ENCODE measurements at regions not wholly inside any gene's neighbourhood (a gene's known extent, or its start where the extent isn't known, plus 50 kb on each side); places are given as distances from the start of the nearest gene placed in this dataset.

GRCh38 chr2:36246320-36246990, 109.1 kb upstream of the CRIM1 start:
- Histone ChIP-seq H3K9me3 (ENCODE audit: control insufficient read depth in 4 of 4, low read length in 3 of 4) (no peaks in the 10 kb centered on the region), H3K36me3 (ENCODE audit: control insufficient read depth in 4 of 4, insufficient read depth in 3 of 4, low read depth in 1 of 4, low read length in 3 of 4) (no peaks in the 10 kb centered on the region), H3K9ac (ENCODE audit: low read depth in 1 of 2, low read length in 2 of 2) (no peak overlapping the region), H3K27ac (ENCODE audit: low read depth in 1 of 2, low read length in 2 of 2) (no peak overlapping the region), H3K4me3 (ENCODE audit: low read depth in 1 of 3, low read length in 3 of 3) (no peak overlapping the region), H3K4me1 (ENCODE audit: control insufficient read depth in 4 of 4, insufficient read depth in 4 of 4, low read length in 3 of 4) (no peaks in the 10 kb centered on the region), H3K27me3 (ENCODE audit: control insufficient read depth in 4 of 4, insufficient read depth in 4 of 4, low read length in 3 of 4) (no peaks in the 10 kb centered on the region)
- DNase-seq (ENCODE audit: low spot score), result no peak
- WGBS, result 47% methylated on average over 2 of the region's 2 CpGs
- TF ChIP-seq RAD21 (IDR thresholded peaks at IDR 0.05), result no peak
- TF ChIP-seq FOXA1 (IDR thresholded peaks at IDR 0.05), result no peak
- TF ChIP-seq SP1 (IDR thresholded peaks at IDR 0.05), result no peak
- TF ChIP-seq JUND (IDR thresholded peaks at IDR 0.05), result no peak
- TF ChIP-seq, protein P1, sequence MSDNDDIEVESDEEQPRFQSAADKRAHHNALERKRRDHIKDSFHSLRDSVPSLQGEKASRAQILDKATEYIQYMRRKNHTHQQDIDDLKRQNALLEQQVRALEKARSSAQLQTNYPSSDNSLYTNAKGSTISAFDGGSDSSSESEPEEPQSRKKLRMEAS (IDR thresholded peaks at IDR 0.05), result no peak

DNA sequence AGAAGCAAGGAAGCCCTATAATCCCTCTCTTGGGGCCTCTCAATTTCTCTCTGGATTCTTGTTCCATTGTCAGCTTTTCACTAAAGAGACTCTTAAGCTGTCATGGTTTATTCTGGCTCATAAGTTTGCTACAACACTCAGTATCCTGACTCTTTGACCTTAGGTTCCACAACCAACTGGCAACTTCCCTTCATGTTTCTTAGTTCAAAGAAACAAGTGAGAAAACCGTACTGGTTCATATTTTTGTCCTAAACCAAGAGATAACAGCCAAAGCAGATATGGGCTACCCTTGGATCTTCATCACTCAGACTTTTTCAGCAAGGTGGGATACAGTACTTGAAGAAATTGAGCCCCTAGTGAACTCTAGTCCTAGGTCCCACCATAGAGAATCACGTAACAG, 109.9 kb upstream of the CRIM1 start:
- Histone ChIP-seq H3K36me3 (ENCODE audit: control insufficient read depth in 4 of 4, insufficient read depth in 3 of 4, low read depth in 1 of 4, low read length in 3 of 4) (no peaks in the 10 kb centered on the region), H3K4me1 (ENCODE audit: control insufficient read depth in 4 of 4, insufficient read depth in 4 of 4, low read length in 3 of 4) (no peaks in the 10 kb centered on the region), H3K4me3 (ENCODE audit: low read depth in 1 of 3, low read length in 3 of 3) (no peak overlapping the region), H3K9me3 (ENCODE audit: control insufficient read depth in 4 of 4, low read length in 3 of 4) (no peaks in the 10 kb centered on the region), H3K9ac (ENCODE audit: low read depth in 1 of 2, low read length in 2 of 2) (no peak overlapping the region), H3K27ac (ENCODE audit: low read depth in 1 of 2, low read length in 2 of 2) (no peak overlapping the region), H3K27me3 (ENCODE audit: control insufficient read depth in 4 of 4, insufficient read depth in 4 of 4, low read length in 3 of 4) (no peaks in the 10 kb centered on the region)
- no peak for DNase-seq (ENCODE audit: low spot score)
- 60% methylated on average over 2 of the region's 2 CpGs for WGBS
- no peak for TF ChIP-seq YY1 (IDR thresholded peaks at IDR 0.05)
- no peak for TF ChIP-seq RXRA (IDR thresholded peaks at IDR 0.05)
- TF ChIP-seq SP1 (IDR thresholded peaks at IDR 0.05), result no peak
- TF ChIP-seq, protein P1 (IDR thresholded peaks at IDR 0.05), result no peak
- TF ChIP-seq HNF4G (IDR thresholded peaks at IDR 0.05), result no peak
- no peak for TF ChIP-seq FOXA2 (IDR thresholded peaks at IDR 0.05)
- no peak for TF ChIP-seq JUND (IDR thresholded peaks at IDR 0.05)
- no peak for TF ChIP-seq TAF1 (conservative IDR thresholded peaks at IDR 0.05)
- TF ChIP-seq HNF4A (conservative IDR thresholded peaks at IDR 0.05), result no peak
- TF ChIP-seq NR2F2 (IDR thresholded peaks at IDR 0.05), result no peak
- no peak for TF ChIP-seq FOXA1 (IDR thresholded peaks at IDR 0.05)
- TF ChIP-seq ATF3 (IDR thresholded peaks at IDR 0.05), result no peak
- TF ChIP-seq, protein P2, sequence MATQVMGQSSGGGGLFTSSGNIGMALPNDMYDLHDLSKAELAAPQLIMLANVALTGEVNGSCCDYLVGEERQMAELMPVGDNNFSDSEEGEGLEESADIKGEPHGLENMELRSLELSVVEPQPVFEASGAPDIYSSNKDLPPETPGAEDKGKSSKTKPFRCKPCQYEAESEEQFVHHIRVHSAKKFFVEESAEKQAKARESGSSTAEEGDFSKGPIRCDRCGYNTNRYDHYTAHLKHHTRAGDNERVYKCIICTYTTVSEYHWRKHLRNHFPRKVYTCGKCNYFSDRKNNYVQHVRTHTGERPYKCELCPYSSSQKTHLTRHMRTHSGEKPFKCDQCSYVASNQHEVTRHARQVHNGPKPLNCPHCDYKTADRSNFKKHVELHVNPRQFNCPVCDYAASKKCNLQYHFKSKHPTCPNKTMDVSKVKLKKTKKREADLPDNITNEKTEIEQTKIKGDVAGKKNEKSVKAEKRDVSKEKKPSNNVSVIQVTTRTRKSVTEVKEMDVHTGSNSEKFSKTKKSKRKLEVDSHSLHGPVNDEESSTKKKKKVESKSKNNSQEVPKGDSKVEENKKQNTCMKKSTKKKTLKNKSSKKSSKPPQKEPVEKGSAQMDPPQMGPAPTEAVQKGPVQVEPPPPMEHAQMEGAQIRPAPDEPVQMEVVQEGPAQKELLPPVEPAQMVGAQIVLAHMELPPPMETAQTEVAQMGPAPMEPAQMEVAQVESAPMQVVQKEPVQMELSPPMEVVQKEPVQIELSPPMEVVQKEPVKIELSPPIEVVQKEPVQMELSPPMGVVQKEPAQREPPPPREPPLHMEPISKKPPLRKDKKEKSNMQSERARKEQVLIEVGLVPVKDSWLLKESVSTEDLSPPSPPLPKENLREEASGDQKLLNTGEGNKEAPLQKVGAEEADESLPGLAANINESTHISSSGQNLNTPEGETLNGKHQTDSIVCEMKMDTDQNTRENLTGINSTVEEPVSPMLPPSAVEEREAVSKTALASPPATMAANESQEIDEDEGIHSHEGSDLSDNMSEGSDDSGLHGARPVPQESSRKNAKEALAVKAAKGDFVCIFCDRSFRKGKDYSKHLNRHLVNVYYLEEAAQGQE (IDR thresholded peaks at IDR 0.05), result no peak

DNA sequence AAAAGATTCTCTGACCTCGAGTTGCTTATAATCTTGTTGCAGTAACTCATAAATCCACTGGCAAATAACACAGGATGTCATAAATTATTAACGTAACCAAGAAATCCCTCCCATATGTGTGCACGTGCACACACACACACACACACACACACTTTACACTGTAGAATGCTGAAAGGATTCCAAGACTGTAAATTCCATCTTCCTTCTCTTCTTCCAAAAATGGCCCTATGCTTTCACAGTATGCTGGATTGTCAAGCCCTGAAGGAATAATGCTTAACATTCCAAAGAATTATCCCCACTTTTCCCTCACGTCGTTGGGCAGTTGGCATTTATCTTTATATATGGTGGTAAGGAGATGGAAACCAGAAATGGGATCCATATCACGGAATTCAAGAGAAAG, 117.5 kb upstream of the CRIM1 start:
- H3K27ac ChIP-seq (ENCODE audit: low read depth in 1 of 2, low read length in 2 of 2), result no peak overlapping the region
- DNase-seq (ENCODE audit: low spot score), result no peak
- no peaks in the 10 kb centered on the region for H3K36me3 ChIP-seq (ENCODE audit: control insufficient read depth in 4 of 4, insufficient read depth in 3 of 4, low read depth in 1 of 4, low read length in 3 of 4)
- no peak overlapping the region for H3K9ac ChIP-seq (ENCODE audit: low read depth in 1 of 2, low read length in 2 of 2)
- no peaks in the 10 kb centered on the region for H3K4me1 ChIP-seq (ENCODE audit: control insufficient read depth in 4 of 4, insufficient read depth in 4 of 4, low read length in 3 of 4)
- TF ChIP-seq JUND (IDR thresholded peaks at IDR 0.05) (no peak), NR2F2 (IDR thresholded peaks at IDR 0.05) (no peak), YY1 (IDR thresholded peaks at IDR 0.05) (no peak), GABPA (IDR thresholded peaks at IDR 0.05 in 1 of 2, conservative IDR thresholded peaks at IDR 0.05 in 1 of 2) (no peak), RAD21 (IDR thresholded peaks at IDR 0.05) (no peak), CTCF (IDR thresholded peaks at IDR 0.05; ENCODE audit: low read depth, low read length, missing input control) (no peak), EGR1 (IDR thresholded peaks at IDR 0.05; ENCODE audit: low read depth in 2 of 2) (no peak), HNF4G (IDR thresholded peaks at IDR 0.05) (no peak), HNF4A (conservative IDR thresholded peaks at IDR 0.05) (no peak), RXRA (IDR thresholded peaks at IDR 0.05) (no peak), ATF3 (IDR thresholded peaks at IDR 0.05) (no peak), FOXA2 (IDR thresholded peaks at IDR 0.05) (no peak), FOXA1 (IDR thresholded peaks at IDR 0.05) (no peak), TAF1 (conservative IDR thresholded peaks at IDR 0.05) (no peak)
- TF ChIP-seq, protein P3, sequence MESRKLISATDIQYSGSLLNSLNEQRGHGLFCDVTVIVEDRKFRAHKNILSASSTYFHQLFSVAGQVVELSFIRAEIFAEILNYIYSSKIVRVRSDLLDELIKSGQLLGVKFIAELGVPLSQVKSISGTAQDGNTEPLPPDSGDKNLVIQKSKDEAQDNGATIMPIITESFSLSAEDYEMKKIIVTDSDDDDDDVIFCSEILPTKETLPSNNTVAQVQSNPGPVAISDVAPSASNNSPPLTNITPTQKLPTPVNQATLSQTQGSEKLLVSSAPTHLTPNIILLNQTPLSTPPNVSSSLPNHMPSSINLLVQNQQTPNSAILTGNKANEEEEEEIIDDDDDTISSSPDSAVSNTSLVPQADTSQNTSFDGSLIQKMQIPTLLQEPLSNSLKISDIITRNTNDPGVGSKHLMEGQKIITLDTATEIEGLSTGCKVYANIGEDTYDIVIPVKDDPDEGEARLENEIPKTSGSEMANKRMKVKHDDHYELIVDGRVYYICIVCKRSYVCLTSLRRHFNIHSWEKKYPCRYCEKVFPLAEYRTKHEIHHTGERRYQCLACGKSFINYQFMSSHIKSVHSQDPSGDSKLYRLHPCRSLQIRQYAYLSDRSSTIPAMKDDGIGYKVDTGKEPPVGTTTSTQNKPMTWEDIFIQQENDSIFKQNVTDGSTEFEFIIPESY (IDR thresholded peaks at IDR 0.05), result no peak
- TF ChIP-seq, protein P1 (IDR thresholded peaks at IDR 0.05), result no peak
- H3K27me3 ChIP-seq (ENCODE audit: control insufficient read depth in 4 of 4, insufficient read depth in 4 of 4, low read length in 3 of 4), result no peaks in the 10 kb centered on the region
- 67% methylated on average over 6 of the region's 6 CpGs for WGBS
- H3K4me3 ChIP-seq (ENCODE audit: low read depth in 1 of 3, low read length in 3 of 3), result no peak overlapping the region
- no peaks in the 10 kb centered on the region for H3K9me3 ChIP-seq (ENCODE audit: control insufficient read depth in 4 of 4, low read length in 3 of 4)
